Progenitor cell of endocrine pancreas (in vitro differentiated cells): ENCODE measurements at regions not wholly inside any gene's neighbourhood (a gene's known extent, or its start where the extent isn't known, plus 50 kb on each side); places are given as distances from the start of the nearest gene placed in this dataset.

Experiments
- DNase-seq: peaks from one replicate; pipeline ENCODE4 v3.0.0; 2021; ENCODE audit warnings: low spot score; ENCODE audit not compliant: unreplicated experiment
- H3K27ac Mint-ChIP-seq: 2 replicates; pipeline ENCODE4 v1.8.0; 2021; ENCODE audit warnings: mild to moderate bottlenecking, moderate library complexity, mixed read lengths
- H3K27me3 Mint-ChIP-seq: 2 replicates; pipeline ENCODE4 v1.8.0; 2021; ENCODE audit warnings: mixed read lengths
- H3K36me3 Mint-ChIP-seq: 2 replicates; pipeline ENCODE4 v1.8.0; 2022; ENCODE audit warnings: mixed read lengths; ENCODE audit not compliant: insufficient read depth
- H3K4me1 Mint-ChIP-seq: 2 replicates; pipeline ENCODE4 v1.8.0; 2021; ENCODE audit warnings: low read depth, mixed read lengths
- H3K4me3 Mint-ChIP-seq: 2 replicates; pipeline ENCODE4 v1.8.0; 2021; ENCODE audit warnings: low read depth, mild to moderate bottlenecking, moderate library complexity, mixed read lengths
- H3K9me3 Mint-ChIP-seq: 2 replicates; pipeline ENCODE4 v1.8.0; 2021; ENCODE audit warnings: low read depth, mixed read lengths
- TF ChIP-seq, protein P1 (sequence below): fragments of 200-600 bp; sonication (generic); IDR thresholded peaks from one replicate; pipeline ENCODE4 v1.5.0; 2021; ENCODE audit warnings: antibody characterized with exemption, mild to moderate bottlenecking; ENCODE audit not compliant: unreplicated experiment

GRCh38 chr18:66819235-66819634, 215.3 kb upstream of the CDH19 start:
- no peak for DNase-seq
- H3K4me1 Mint-ChIP-seq, result no peaks in the 10 kb centered on the region
- no peak overlapping the region for H3K27ac Mint-ChIP-seq
- H3K4me3 Mint-ChIP-seq, result no peak overlapping the region
- no peaks in the 10 kb centered on the region for H3K27me3 Mint-ChIP-seq
- TF ChIP-seq, protein P1, sequence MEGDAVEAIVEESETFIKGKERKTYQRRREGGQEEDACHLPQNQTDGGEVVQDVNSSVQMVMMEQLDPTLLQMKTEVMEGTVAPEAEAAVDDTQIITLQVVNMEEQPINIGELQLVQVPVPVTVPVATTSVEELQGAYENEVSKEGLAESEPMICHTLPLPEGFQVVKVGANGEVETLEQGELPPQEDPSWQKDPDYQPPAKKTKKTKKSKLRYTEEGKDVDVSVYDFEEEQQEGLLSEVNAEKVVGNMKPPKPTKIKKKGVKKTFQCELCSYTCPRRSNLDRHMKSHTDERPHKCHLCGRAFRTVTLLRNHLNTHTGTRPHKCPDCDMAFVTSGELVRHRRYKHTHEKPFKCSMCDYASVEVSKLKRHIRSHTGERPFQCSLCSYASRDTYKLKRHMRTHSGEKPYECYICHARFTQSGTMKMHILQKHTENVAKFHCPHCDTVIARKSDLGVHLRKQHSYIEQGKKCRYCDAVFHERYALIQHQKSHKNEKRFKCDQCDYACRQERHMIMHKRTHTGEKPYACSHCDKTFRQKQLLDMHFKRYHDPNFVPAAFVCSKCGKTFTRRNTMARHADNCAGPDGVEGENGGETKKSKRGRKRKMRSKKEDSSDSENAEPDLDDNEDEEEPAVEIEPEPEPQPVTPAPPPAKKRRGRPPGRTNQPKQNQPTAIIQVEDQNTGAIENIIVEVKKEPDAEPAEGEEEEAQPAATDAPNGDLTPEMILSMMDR, result peak; percentile 37
- H3K36me3 Mint-ChIP-seq, result no peaks in the 10 kb centered on the region
- H3K9me3 Mint-ChIP-seq, result no peaks in the 10 kb centered on the region

DNA sequence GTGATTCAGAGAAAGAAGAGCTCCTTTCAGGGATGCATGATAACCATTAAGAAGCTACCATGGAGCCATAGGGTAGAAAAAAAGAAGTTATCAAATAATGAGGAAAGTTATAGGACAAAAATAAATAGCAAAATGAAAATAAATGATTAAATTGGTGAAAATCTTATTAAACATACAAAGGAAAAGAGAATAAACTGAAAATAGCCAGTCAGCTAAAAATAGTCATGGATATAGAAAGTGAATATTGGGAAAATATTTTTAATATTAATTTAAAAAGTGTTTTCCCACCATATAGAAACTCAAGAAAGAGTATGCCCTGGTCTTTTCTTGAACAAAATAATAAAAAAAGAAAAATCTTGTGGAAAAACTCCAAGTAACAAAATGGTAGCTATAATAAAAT, 209.2 kb upstream of the CDH19 start:
- TF ChIP-seq, protein P1, result no peak
- DNase-seq, result no peak
- H3K4me1 Mint-ChIP-seq, result no peaks in the 10 kb centered on the region
- no peaks in the 10 kb centered on the region for H3K27me3 Mint-ChIP-seq
- no peaks in the 10 kb centered on the region for H3K36me3 Mint-ChIP-seq
- no peak overlapping the region for H3K27ac Mint-ChIP-seq
- no peak overlapping the region for H3K4me3 Mint-ChIP-seq
- no peaks in the 10 kb centered on the region for H3K9me3 Mint-ChIP-seq

DNA sequence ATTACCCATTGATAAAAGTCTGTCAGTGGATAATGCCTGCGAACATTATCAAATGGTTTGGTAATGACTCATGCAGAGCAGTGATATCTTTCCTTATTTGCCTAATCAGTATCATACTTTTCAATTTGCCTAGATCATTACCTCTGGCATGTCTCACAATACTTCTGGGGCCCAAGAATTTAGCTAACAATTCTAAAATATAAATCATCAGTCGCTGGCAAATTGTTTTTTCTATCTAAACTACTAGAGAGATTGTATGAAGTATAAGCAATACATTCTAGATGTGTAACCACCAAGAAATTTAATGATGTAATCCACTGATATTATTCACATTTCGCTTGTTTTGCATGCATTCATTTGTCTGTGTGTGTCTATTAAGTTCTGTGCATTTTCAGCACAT, 191.2 kb upstream of the CDH19 start:
- no peaks in the 10 kb centered on the region for H3K36me3 Mint-ChIP-seq
- no peak overlapping the region for H3K4me3 Mint-ChIP-seq
- TF ChIP-seq, protein P1, result no peak
- DNase-seq, result no peak
- no peaks in the 10 kb centered on the region for H3K9me3 Mint-ChIP-seq
- no peaks in the 10 kb centered on the region for H3K27me3 Mint-ChIP-seq
- no peak overlapping the region for H3K27ac Mint-ChIP-seq
- peaks cover 2% of the 10 kb centered on the region for H3K4me1 Mint-ChIP-seq

DNA sequence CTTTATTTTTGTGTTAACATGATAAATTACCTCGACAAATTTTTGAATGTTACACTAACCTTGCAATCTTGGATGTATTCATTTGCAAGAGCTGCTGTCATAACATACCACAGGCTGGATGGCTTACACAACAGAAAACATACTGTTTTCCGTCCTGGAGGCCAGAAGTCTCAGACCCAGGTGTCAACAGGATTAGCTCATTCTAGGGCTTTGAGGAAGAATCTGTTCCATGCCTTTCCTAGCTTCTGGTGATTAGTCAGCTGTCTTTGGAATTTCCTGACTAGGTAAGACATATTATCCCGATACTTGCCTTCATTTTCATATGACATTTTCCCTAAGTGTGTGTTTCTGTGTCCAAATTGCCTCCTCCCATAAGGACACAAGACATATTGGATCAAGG, 188.6 kb upstream of the CDH19 start:
- Mint-ChIP-seq H3K9me3 (no peaks in the 10 kb centered on the region), H3K4me1 (peaks cover 2% of the 10 kb centered on the region), H3K36me3 (no peaks in the 10 kb centered on the region), H3K27ac (no peak overlapping the region), H3K4me3 (no peak overlapping the region), H3K27me3 (no peaks in the 10 kb centered on the region)
- no peak for DNase-seq
- TF ChIP-seq, protein P1, result no peak

DNA sequence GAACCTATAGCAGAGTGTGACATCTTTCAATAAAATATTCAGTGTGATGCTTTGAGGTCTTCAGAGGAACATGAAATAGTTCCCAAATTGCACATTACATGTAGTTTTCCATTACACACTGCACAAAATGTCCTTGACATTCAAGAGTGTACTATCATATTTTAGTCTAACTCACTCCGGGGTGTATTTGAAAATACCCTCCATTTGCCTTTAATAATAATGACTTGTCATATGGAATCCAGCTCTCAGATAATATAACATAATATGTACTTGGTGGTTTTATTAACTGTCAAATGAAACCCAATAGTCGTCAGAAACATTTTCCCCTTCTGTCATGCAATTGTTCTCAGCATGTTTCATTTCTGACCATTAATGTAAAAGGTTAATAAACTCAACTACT, 176.7 kb upstream of the CDH19 start:
- H3K36me3 Mint-ChIP-seq, result no peaks in the 10 kb centered on the region
- TF ChIP-seq, protein P1, result no peak
- no peaks in the 10 kb centered on the region for H3K27me3 Mint-ChIP-seq
- H3K4me3 Mint-ChIP-seq, result no peak overlapping the region
- no peaks in the 10 kb centered on the region for H3K4me1 Mint-ChIP-seq
- no peaks in the 10 kb centered on the region for H3K9me3 Mint-ChIP-seq
- no peak overlapping the region for H3K27ac Mint-ChIP-seq
- no peak for DNase-seq
